Pancreas (tissue), 10 donors: ENCODE measurements at regions not wholly inside any gene's neighbourhood (a gene's known extent, or its start where the extent isn't known, plus 50 kb on each side); places are given as distances from the start of the nearest gene placed in this dataset.

Experiments used
- ATAC-seq, 4 donors: fragments of 200-7000 bp; cut with Tn5 transposase; one replicate each; pipeline versions ENCODE4 v1.8.0 to v1.9.1; 2020; ENCODE audit warnings: mild to moderate bottlenecking in 4 of 4, moderate library complexity in 4 of 4
- DNase-seq, 6 donors: peaks; one replicate each; pipeline ENCODE4 v3.0.0-alpha.2; 2020
- FAIRE-seq: peaks from 2 replicates; lab custom pipeline; 2012; peaks lifted over from hg19 to GRCh38; lab: Jason Lieb, UNC
- H3K27ac ChIP-seq, 4 donors: fragments of 200-600 bp; sonication (generic); 1 replicate in 3 of 4; 2 replicates in 1 of 4; pipeline versions ENCODE4 v1.5.0 to v1.8.0; 2020
- H3K27me3 ChIP-seq, 4 donors: fragments of 200-600 bp; one replicate each; pipeline ENCODE4 v1.8.0; 2021
- H3K36me3 ChIP-seq, 3 donors: fragments of 200-600 bp; sonication (generic) in 1 of 3; one replicate each; pipeline versions ENCODE4 v1.5.0 to v1.8.0; 2020 to 2021
- H3K4me1 ChIP-seq, 3 donors: fragments of 200-600 bp; one replicate each; pipeline ENCODE4 v1.8.0; 2021
- H3K4me3 ChIP-seq, 4 donors: fragments of 200-600 bp; sonication (generic) in 2 of 4; one replicate each; pipeline versions ENCODE4 v1.5.0 to v1.8.0; 2020 to 2021
- H3K9me3 ChIP-seq, 4 donors: fragments of 200-600 bp; one replicate each; pipeline ENCODE4 v1.8.0; 2021
- WGBS, 2 donors: extraction: QIAGEN DNeasy Blood & Tissue Kit; methylation state at CpG; one replicate each; pipeline ENCODE4 v1.1.7; 2013; 5-methylcytosine and 5-hydroxymethylcytosine counted together
- intact Hi-C, 3 donors: fragments of 100-400 bp; cut with DNase I; formaldehyde crosslinking; loops; one replicate each; pipeline versions ENCODE4 v1.11.1 to v1.14.2; 2022
- TF ChIP-seq, protein P1 (sequence below), 4 donors: fragments of 200-600 bp; sonication (generic) in 3 of 4; IDR thresholded peaks; one replicate each; pipeline versions ENCODE4 v1.5.0 to v1.8.0; 2021; ENCODE audit warnings: antibody characterized with exemption in 4 of 4
- donor health status: healthy with polysubstance abuse.
- donor health status: DM: no; HTN: no; CAD: no; lungs with moderate emphysema.
- donor health status: DM: no; HTN: no; CAD: no.
- donor health status: control.
- donor health status: control.
- donor health status: Bipolar disorder and iron deficiency.
- donor health status: DM: yes; HTN: yes; CAD: no.
- donor health status: DM: no; HTN: no; CAD: no.
- donor health status: DM: no; HTN: no; CAD: no.
- donor health status: DM: yes; HTN: yes; CAD: no.

DNA sequence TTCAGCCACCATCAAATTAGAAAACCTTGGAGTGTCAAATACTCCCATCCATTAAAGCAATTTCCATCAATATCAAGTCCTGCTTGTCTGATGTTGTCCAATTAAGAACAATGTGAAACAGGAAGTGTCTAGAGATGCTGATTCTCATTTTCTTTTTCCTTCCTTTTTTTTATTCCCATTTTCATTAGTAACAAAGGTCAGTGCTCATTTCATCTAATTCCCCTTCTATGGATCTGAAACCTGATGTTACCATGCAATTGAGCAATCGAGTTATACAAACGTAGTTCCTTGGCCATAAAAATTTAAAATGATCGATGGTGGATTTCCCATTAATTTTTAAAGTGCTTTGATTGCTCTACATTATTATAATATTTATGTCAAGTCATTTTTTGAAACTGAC, 330.6 kb upstream of the ZC3H12C start:
- FAIRE-seq (no peak), DNase-seq (no peak), ATAC-seq (peak in 1 of 4 donors; percentile 21)
- no peaks in the 10 kb centered on the region for H3K9me3 ChIP-seq
- no peak overlapping the region for H3K27ac ChIP-seq
- H3K4me1 ChIP-seq: peaks cover 0 to 3% (median 0%) of the 10 kb centered on the region in 3 donors
- intact Hi-C loops: no loop called here
- TF ChIP-seq, protein P1, sequence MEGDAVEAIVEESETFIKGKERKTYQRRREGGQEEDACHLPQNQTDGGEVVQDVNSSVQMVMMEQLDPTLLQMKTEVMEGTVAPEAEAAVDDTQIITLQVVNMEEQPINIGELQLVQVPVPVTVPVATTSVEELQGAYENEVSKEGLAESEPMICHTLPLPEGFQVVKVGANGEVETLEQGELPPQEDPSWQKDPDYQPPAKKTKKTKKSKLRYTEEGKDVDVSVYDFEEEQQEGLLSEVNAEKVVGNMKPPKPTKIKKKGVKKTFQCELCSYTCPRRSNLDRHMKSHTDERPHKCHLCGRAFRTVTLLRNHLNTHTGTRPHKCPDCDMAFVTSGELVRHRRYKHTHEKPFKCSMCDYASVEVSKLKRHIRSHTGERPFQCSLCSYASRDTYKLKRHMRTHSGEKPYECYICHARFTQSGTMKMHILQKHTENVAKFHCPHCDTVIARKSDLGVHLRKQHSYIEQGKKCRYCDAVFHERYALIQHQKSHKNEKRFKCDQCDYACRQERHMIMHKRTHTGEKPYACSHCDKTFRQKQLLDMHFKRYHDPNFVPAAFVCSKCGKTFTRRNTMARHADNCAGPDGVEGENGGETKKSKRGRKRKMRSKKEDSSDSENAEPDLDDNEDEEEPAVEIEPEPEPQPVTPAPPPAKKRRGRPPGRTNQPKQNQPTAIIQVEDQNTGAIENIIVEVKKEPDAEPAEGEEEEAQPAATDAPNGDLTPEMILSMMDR (IDR thresholded peaks at IDR 0.05): no peak
- H3K36me3 ChIP-seq: no peaks in the 10 kb centered on the region
- H3K27me3 ChIP-seq: no peaks in the 10 kb centered on the region
- WGBS, 2 donors: 76 to 84% methylated on average over 3 of the region's 3 CpGs
- H3K4me3 ChIP-seq: no peak overlapping the region

DNA sequence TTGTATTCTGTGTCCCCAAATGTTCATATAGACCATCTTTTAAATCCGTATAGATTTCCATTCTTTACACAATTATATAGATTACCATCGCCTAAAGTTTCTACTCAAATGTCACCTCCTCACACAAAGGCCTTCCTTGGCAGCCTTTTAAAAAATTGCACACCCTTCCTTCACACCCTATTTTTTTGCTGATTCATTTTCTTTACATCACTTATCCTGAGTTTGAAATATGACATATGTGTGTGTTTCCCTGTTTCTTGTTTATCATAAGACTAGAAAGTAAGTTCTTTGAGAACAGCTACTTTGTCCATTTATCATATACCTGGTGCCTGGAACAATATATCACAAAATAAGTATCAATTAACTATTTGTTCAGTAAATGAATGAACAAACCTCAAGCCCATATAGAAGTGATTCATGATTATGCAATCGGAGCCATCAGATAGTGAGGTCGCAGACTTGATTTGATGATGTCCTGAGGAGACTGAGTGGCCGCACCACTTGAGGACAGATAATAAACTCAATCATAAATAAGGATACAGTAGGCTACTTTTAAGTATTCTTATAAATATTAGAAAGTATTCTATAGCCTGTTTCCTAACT, 327.4 kb upstream of the ZC3H12C start:
- FAIRE-seq (no peak), DNase-seq (no peak), ATAC-seq (no peak)
- Histone ChIP-seq H3K9me3 (no peaks in the 10 kb centered on the region), H3K27me3 (no peaks in the 10 kb centered on the region), H3K36me3 (no peaks in the 10 kb centered on the region), H3K4me3 (no peak overlapping the region), H3K27ac (no peak overlapping the region), H3K4me1 (peaks cover 0 to 3% (median 0%) of the 10 kb centered on the region in 3 donors)
- TF ChIP-seq, protein P1 (IDR thresholded peaks at IDR 0.05): no peak
- 88 to 90% methylated on average over 5 of the region's 5 CpGs for WGBS, 2 donors
- intact Hi-C loops: no loop called here

DNA sequence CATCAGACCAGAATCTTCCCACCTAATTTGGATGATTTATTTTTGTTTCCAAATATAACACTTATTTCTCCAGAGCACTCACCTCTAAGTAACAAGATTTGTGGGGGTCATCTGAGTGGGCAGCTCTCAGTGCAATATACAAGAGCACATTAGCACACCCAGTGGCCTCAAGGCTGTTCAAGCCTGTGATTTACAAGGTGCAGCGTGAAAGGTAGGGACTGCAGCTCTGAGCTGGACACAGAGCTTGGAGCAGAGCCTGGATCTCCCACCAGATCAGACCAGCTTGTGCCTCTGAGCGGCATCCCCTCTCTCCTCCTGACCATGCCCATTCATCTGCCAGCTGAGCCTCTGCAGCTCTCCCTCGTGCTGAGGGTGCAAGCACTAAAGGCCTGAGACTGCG, 323.3 kb upstream of the ZC3H12C start:
- FAIRE-seq (no peak), DNase-seq (no peak), ATAC-seq (no peak)
- intact Hi-C loops: no loop called here
- Histone ChIP-seq H3K9me3 (no peaks in the 10 kb centered on the region), H3K36me3 (no peaks in the 10 kb centered on the region), H3K4me1 (peaks cover 0 to 3% (median 0%) of the 10 kb centered on the region in 3 donors), H3K4me3 (no peak overlapping the region), H3K27me3 (no peaks in the 10 kb centered on the region), H3K27ac (no peak overlapping the region)
- TF ChIP-seq, protein P1 (IDR thresholded peaks at IDR 0.05): no peak
- WGBS, 2 donors: 85% methylated on average over 4 of the region's 4 CpGs

DNA sequence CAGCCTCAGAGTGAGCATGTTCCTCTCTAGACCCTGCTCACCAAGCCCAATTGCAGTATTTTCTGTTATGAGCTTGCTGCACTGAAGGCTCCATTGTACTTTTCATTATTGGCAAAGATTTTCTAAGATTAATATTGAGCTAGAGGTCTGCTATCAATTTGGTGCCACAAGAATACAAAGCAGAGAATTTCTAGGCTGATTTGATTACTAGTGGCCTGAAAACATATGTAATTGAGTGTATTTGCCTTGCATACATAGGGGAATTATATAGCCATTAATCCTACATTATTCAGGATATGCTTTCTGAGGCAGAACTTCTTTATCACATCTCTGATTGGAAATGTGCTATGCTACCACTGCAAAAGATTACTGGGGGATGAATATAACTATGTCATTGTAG, 322.9 kb upstream of the ZC3H12C start:
- no peak for ATAC-seq
- FAIRE-seq: no peak
- H3K9me3 ChIP-seq: no peaks in the 10 kb centered on the region
- no peaks in the 10 kb centered on the region for H3K36me3 ChIP-seq
- no peak overlapping the region for H3K27ac ChIP-seq
- H3K27me3 ChIP-seq: no peaks in the 10 kb centered on the region
- H3K4me3 ChIP-seq: no peak overlapping the region
- DNase-seq: no peak
- intact Hi-C loops: no loop called here
- peaks cover 0 to 3% (median 0%) of the 10 kb centered on the region in 3 donors for H3K4me1 ChIP-seq
- TF ChIP-seq, protein P1 (IDR thresholded peaks at IDR 0.05): no peak

DNA sequence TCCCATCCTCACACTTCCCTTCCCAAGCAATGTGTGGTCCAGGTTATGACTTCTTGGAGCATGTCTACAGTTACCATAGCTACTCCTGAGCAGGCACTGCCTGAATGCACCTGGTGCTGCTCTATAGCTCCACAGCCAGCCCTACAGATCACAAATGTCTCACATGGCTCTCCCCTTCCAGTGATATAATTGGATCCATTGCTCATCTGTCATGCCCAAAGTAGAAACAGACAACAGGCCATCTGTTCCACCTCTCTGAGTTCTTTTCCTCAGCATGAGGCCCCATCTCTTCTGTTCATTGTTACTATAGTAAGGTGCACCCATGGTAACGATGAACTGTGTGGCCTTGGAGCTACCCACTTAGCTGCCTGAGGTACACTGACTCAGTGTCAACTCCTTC, 320.3 kb upstream of the ZC3H12C start:
- peak in 3 of 4 donors; percentile 48 to 90 (median 89) for ATAC-seq
- WGBS, 2 donors: 72% methylated on average over 1 of the region's 1 CpG
- DNase-seq: peak in 1 of 6 donors; percentile 8
- H3K27ac ChIP-seq: no peak overlapping the region
- intact Hi-C loops: no loop called here
- no peaks in the 10 kb centered on the region for H3K27me3 ChIP-seq
- TF ChIP-seq, protein P1 (IDR thresholded peaks at IDR 0.05): no peak
- no peak for FAIRE-seq
- no peaks in the 10 kb centered on the region for H3K4me1 ChIP-seq
- no peak overlapping the region for H3K4me3 ChIP-seq
- H3K9me3 ChIP-seq: no peaks in the 10 kb centered on the region
- H3K36me3 ChIP-seq: no peaks in the 10 kb centered on the region
